ENCODE measurements at regions not wholly inside any gene's neighbourhood (a gene's known extent, or its start where the extent isn't known, plus 50 kb on each side); places are given as distances from the start of the nearest gene placed in this dataset.

DNA sequence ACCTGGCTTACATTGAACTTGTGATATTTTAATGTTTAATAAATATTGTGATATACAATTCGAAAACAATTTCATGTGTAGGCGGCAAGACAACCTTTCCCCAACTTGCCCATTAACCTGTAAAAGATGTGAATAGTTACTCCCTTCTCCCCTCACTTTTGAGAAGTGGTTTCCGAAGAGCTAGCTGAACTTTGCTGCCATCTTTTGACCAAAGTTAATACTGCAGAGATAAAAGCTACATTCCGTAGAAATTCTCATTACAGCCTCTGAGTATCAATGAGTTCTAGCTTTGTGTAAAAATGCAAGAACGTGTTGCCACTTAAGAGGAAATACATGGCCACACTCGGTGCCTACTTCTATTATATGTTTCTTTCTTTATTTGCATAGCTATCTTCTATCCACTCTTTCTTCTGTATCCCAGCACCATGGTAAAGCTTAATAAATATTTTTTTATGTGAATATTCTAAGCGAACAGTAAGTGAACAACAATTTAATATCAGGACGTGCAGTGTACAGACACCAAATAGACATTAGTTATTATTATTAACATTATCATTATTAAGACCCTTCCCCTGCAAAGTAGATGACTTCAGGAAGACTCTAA lies 105.1 kb upstream of the TMEM260 start:
- TF ChIP-seq, protein P1, sequence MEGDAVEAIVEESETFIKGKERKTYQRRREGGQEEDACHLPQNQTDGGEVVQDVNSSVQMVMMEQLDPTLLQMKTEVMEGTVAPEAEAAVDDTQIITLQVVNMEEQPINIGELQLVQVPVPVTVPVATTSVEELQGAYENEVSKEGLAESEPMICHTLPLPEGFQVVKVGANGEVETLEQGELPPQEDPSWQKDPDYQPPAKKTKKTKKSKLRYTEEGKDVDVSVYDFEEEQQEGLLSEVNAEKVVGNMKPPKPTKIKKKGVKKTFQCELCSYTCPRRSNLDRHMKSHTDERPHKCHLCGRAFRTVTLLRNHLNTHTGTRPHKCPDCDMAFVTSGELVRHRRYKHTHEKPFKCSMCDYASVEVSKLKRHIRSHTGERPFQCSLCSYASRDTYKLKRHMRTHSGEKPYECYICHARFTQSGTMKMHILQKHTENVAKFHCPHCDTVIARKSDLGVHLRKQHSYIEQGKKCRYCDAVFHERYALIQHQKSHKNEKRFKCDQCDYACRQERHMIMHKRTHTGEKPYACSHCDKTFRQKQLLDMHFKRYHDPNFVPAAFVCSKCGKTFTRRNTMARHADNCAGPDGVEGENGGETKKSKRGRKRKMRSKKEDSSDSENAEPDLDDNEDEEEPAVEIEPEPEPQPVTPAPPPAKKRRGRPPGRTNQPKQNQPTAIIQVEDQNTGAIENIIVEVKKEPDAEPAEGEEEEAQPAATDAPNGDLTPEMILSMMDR (IDR thresholded peaks at IDR 0.05; ENCODE audit: unreplicated experiment), result peak; percentile 82
- no peaks in the 10 kb centered on the region for H3K36me3 Mint-ChIP-seq (ENCODE audit: insufficient read depth, unreplicated experiment)
- no TSS peak for BruUV-seq (replicated peaks)
- H3K9me3 Mint-ChIP-seq (ENCODE audit: unreplicated experiment), result no peaks in the 10 kb centered on the region
- POLR2A ChIA-PET, result interaction anchor here (0.6 to 0.9 kb wide), 5 partner anchors 742 to 1127 kb away, joined by 3 to 4 read pairs (median 3); no protein-coding TSS in a partner anchor
- no peak overlapping the region for H3K27ac Mint-ChIP-seq (ENCODE audit: low read depth, unreplicated experiment)
- peak; percentile 56 for DNase-seq (ENCODE audit: unreplicated experiment)
- H3K27me3 Mint-ChIP-seq (ENCODE audit: insufficient read depth, unreplicated experiment), result peaks cover 18% of the 10 kb centered on the region
- intact Hi-C loops (cut with micrococcal nuclease), result loop anchor here (1.0 to 5.0 kb wide), 7 partner anchors 227 to 1203 kb away; partner anchors contain the start of gene FBXO34
- no peak overlapping the region for H3K4me3 Mint-ChIP-seq (ENCODE audit: unreplicated experiment)
- CTCF ChIA-PET, result interaction anchor here (0.7 to 4.6 kb wide), 46 partner anchors 8 to 1188 kb away, joined by 3 to 38 read pairs (median 4); partner anchors contain the start of gene TBPL2
- peaks cover 5% of the 10 kb centered on the region for H3K4me1 Mint-ChIP-seq (ENCODE audit: insufficient read depth, unreplicated experiment)

DNA sequence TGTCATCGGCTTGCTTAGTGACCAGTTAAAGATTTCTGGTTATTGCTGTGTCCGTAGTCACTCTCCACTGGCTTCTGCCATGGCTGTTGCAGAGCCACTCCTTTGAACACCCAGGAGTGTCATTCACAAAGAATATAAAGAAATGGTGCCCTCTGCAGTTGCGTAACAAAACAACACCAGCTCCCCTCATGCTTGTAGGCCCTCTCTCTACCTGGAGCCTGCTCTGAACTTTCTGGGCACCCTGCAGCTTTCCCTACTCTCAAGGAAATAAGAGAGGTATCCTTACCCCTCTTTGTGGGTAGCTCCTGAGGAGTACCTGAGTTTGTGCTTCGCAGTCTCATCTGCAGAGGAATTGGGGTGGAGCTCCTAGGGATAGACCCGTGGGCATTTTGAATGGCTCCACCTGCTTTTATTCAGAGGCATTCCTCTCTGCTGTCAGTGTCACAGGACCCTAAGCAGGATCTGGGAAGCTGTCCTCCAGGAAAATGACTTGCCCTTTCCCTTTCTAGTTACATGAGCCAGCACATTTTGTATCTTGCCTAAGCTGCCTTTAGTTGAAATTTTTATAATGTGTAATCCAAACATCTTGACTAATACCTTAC lies 97.2 kb upstream of the TMEM260 start:
- Mint-ChIP-seq H3K27ac (ENCODE audit: low read depth, unreplicated experiment) (no peak overlapping the region), H3K27me3 (ENCODE audit: insufficient read depth, unreplicated experiment) (peaks cover 11% of the 10 kb centered on the region), H3K9me3 (ENCODE audit: unreplicated experiment) (no peaks in the 10 kb centered on the region), H3K36me3 (ENCODE audit: insufficient read depth, unreplicated experiment) (no peaks in the 10 kb centered on the region), H3K4me1 (ENCODE audit: insufficient read depth, unreplicated experiment) (peaks cover 5% of the 10 kb centered on the region), H3K4me3 (ENCODE audit: unreplicated experiment) (no peak overlapping the region)
- TF ChIP-seq, protein P1 (IDR thresholded peaks at IDR 0.05; ENCODE audit: unreplicated experiment), result no peak
- peak; percentile 27 for DNase-seq (ENCODE audit: unreplicated experiment)
- CTCF ChIA-PET, result interaction anchor here (0.6 to 1.0 kb wide), 2 partner anchors 8 to 15 kb away, joined by 3 read pairs; no protein-coding TSS in a partner anchor
- BruUV-seq (replicated peaks), result no TSS peak
- POLR2A ChIA-PET, result interaction anchor here (0.7 kb wide), 1 partner anchor 112 kb away, joined by 3 read pairs; no protein-coding TSS in a partner anchor
- intact Hi-C loops (cut with micrococcal nuclease), result no loop called here

DNA sequence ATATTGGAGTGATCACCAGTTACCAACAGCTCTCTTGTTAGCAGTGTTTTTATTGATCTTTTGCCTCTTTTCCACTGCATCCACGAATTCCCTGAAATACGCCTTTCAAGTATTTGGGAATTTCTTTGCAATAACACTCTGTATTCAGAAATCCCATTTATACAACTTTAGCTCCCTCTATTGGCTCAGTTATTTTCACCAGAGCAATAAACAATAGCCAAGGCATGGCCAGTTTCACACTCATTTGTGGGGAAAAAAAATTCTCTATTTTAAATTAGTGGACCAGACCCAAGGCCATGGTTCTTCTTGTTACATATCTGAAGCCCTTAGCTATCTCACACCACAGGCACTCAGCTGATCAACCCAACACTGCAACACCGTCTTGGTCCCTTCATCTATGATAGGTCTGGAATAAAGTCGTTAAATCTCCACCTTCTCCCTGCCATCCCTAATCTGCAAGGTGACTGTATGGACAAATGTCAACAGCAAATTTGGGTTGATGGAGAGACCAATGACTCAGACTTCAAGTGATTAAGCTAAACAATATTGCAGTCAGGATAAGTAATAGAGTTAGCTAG lies 92.4 kb upstream of the TMEM260 start:
- H3K4me3 Mint-ChIP-seq (ENCODE audit: unreplicated experiment), result no peak overlapping the region
- ChIA-PET CTCF (interaction anchor here (0.6 to 3.1 kb wide), 15 partner anchors 9 to 1071 kb away, joined by 3 to 22 read pairs (median 3); no protein-coding TSS in a partner anchor), POLR2A (interaction anchor here (0.6 to 1.6 kb wide), 2 partner anchors 11 to 791 kb away, joined by 3 to 4 read pairs; no protein-coding TSS in a partner anchor)
- H3K4me1 Mint-ChIP-seq (ENCODE audit: insufficient read depth, unreplicated experiment), result peaks cover 13% of the 10 kb centered on the region
- H3K27ac Mint-ChIP-seq (ENCODE audit: low read depth, unreplicated experiment), result no peak overlapping the region
- BruUV-seq (replicated peaks), result no TSS peak
- intact Hi-C loops (cut with micrococcal nuclease), result loop anchor here (2.0 kb wide), 1 partner anchor 1040 kb away; no protein-coding TSS in a partner anchor
- H3K9me3 Mint-ChIP-seq (ENCODE audit: unreplicated experiment), result no peaks in the 10 kb centered on the region
- TF ChIP-seq, protein P1 (IDR thresholded peaks at IDR 0.05; ENCODE audit: unreplicated experiment), result peak; percentile 43
- H3K36me3 Mint-ChIP-seq (ENCODE audit: insufficient read depth, unreplicated experiment), result no peaks in the 10 kb centered on the region
- no peaks in the 10 kb centered on the region for H3K27me3 Mint-ChIP-seq (ENCODE audit: insufficient read depth, unreplicated experiment)
- DNase-seq (ENCODE audit: unreplicated experiment), result peak; percentile 26

DNA sequence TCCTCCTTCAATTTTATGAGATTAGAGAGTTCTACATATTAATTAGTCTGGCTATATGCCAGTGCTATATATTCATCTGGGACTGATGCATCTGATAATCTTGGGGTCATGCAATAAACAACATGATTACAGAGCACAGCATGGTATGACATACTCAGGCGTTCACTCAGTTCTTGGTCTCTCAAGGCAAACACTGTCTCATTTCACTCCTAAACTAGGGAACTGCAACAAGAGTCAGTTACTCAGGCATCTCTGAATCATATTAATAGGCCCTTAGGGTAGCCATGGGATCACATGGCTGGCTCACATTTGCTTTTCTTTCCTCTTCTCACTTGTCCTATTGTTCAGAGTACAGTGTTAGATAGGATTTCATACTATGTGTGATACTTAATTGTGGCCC lies 91.8 kb upstream of the TMEM260 start:
- peaks cover 13% of the 10 kb centered on the region for H3K4me1 Mint-ChIP-seq (ENCODE audit: insufficient read depth, unreplicated experiment)
- H3K27ac Mint-ChIP-seq (ENCODE audit: low read depth, unreplicated experiment), result peak overlapping the region; percentile 44
- intact Hi-C loops (cut with micrococcal nuclease), result loop anchor here (2.0 kb wide), 1 partner anchor 1041 kb away; no protein-coding TSS in a partner anchor
- no peaks in the 10 kb centered on the region for H3K36me3 Mint-ChIP-seq (ENCODE audit: insufficient read depth, unreplicated experiment)
- no peak overlapping the region for H3K4me3 Mint-ChIP-seq (ENCODE audit: unreplicated experiment)
- TF ChIP-seq, protein P1 (IDR thresholded peaks at IDR 0.05; ENCODE audit: unreplicated experiment), result no peak
- H3K9me3 Mint-ChIP-seq (ENCODE audit: unreplicated experiment), result no peaks in the 10 kb centered on the region
- CTCF ChIA-PET, result interaction anchor here (0.6 to 5.0 kb wide), 11 partner anchors 9 to 1172 kb away, joined by 3 to 23 read pairs (median 4); no protein-coding TSS in a partner anchor
- BruUV-seq (replicated peaks), result no TSS peak
- peak; percentile 33 for DNase-seq (ENCODE audit: unreplicated experiment)
- POLR2A ChIA-PET, result interaction anchor here (1.6 kb wide), 1 partner anchor 11 kb away, joined by 4 read pairs; no protein-coding TSS in a partner anchor
- peaks cover 4% of the 10 kb centered on the region for H3K27me3 Mint-ChIP-seq (ENCODE audit: insufficient read depth, unreplicated experiment)
